HG03103 (cell line): ENCODE measurements at regions not wholly inside any gene's neighbourhood (a gene's known extent, or its start where the extent isn't known, plus 50 kb on each side); places are given as distances from the start of the nearest gene placed in this dataset.

Experiments
- ATAC-seq: cut with Tn5 transposase; IDR thresholded peaks from one replicate; pipeline ENCODE4 v1.9.1; 2021; ENCODE audit warnings: low read depth; ENCODE audit not compliant: unreplicated experiment

DNA sequence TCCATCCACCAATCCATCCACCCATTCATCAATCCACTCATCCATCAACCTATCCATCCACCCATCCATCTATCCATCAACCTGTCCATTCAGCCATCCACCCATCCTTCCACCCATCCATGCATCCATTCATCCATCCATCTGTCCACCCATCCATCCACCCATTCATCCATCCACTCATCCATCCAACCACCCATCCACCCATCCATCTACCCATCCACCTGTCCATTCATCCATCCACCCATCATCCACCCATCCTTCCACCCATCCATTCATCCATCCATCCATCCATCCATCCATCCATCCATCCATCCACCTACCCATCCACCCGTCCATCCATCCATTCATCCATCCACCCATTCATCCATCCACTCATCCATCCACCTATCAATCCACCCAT, 195.8 kb downstream of the NXNL2 start:
- no peak for ATAC-seq

- no peak for ATAC-seq
These were observed 197.2 kb downstream of the NXNL2 start for GRCh38 chr9:88732128-88732527.

- no peak for ATAC-seq
These were observed 198.9 kb downstream of the NXNL2 start for GRCh38 chr9:88733651-88734421.

GRCh38 chr9:88734527-88734926, 199.5 kb downstream of the NXNL2 start:
- no peak for ATAC-seq

DNA sequence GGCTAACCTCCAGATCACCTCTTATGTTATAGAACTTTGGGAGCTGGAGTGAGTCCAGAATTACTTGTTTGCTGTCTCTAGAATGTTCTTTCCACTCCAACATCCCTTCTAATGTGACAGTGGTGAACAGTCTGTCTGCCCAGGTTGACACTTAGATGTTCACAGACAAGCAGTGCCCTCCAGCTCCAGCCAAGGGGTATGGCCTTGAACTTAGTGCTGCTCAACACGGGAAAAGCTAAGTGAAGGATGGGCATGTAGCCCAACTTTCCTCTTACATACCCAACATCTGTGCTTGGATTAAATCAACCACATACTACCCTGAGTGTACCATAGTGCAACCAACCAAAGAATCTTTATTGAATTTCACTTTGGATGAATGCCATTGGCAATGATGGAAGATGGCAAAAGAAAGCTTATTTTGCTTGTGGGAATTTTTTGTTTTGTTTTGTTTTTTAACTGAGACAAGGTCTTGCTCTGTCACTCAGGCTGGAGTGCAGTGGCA, 201.2 kb downstream of the NXNL2 start:
- no peak for ATAC-seq

DNA sequence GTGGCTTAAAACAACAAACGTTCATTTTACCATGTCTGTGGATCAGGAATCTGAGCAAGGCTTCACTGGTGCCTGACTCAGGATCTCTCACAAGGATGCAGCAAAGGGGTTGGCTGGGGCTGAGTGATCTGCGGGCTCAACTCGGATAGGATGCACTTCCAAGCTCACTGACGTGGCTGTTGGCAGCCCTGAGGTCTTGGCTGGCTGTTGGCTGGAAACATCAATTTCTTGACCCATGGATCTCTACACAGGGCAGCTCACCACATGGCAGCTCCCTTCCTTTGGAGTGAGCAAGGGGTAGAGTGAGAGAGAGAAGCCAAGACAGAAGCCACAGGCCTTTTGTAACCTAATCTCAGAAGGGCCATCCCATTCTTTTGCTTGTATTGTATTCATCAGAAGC, 202.1 kb downstream of the NXNL2 start:
- no peak for ATAC-seq

DNA sequence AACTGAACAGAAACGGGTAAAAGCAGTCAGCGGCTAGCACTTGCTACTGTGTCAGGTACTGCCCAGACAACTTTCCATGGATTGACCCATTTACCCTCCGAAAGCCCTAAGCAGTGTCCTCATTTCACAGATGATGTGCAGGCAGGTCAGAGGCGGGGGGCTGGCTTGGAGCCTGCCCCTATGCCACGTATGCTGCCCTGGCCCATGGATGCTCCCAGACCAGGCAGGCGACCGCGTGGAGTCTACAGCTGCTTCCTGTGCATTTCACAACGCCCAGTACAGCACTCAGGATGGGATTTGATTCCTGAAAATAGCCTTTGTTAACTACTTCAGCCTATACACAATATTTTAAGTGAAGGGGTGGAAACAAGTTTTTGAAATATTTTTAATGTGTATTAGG, 202.9 kb downstream of the NXNL2 start:
- ATAC-seq: no peak

GRCh38 chr9:88738709-88739108, 203.7 kb downstream of the NXNL2 start:
- ATAC-seq: no peak

- ATAC-seq: no peak
These were observed 204.4 kb downstream of the NXNL2 start for GRCh38 chr9:88739373-88739772.

- ATAC-seq: no peak
These were observed 205.9 kb downstream of the NXNL2 start for GRCh38 chr9:88740844-88741243.

DNA sequence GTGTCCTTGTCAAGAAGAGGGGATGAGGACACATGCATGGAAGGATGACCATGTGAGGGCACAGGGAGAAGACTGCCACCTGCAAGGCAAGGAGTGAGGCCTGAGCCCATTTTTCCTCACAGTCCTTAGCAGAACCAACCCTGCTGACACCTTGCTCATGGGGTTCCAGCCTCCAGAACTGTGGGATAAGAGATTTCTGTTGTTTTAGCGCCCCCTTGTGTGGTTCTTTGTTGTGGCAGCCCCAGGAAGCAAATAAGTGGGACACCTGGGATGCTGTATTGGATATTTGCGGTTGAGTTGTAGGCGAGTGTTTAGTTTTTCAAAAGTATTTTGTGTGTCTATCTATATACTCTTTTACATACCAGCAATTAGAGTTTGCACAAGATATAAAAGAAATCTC, 206.4 kb downstream of the NXNL2 start:
- no peak for ATAC-seq

- ATAC-seq: no peak
These were observed 207.5 kb downstream of the NXNL2 start for GRCh38 chr9:88742483-88742882.

DNA sequence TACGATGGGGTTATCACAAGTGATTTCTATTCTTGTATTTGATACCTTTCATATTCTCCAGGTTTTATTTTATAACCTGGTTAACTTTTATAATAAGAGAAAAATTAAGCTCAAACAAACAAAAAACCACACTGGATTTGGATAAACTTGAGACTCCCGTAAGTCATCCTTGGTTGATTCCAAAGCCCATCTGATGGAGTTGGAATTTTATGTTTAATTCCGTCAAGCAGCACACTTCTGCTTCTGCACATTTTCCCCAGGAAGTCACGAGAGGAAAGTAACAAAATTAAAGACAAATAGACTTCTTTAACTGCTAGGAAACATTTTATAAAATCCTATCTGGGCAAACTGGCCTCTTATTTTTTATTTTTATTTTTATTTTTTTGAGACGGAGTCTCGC, 207.9 kb downstream of the NXNL2 start:
- no peak for ATAC-seq

GRCh38 chr9:88745276-88746001, 210.5 kb downstream of the NXNL2 start:
- no peak for ATAC-seq

- ATAC-seq: no peak
These were observed 211.2 kb downstream of the NXNL2 start for GRCh38 chr9:88746029-88746742.

DNA sequence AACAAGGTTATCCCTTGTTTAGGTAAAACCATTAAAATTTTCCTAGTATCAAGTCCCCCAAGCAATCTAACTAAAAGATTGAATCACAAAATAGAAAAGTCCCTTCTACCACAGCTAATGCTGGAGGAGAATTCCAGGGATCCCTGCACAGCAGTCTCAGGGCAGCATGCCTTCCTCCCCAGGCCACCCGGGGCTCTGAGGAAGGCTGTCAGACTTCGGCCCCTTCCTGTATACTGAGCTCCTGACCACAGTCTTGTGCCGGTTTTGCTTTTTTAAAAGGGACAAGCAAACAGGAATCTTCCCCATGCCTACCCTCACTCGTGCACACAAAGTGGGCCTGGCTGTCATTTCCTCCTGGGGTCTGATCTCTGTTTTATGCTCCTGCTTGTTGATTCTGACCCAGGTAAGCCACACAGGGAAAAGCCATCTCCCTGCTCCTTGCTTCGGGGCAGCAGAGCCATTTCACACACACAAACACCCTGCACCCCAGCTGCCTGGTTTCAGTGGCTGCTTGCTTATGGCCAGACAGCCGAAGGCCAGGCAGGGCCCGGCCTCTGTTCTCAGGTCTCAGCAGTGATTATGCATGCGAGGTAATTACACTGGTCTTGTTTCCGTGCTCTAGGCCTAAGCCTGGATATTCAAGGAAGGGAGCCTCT, 211.9 kb downstream of the NXNL2 start:
- ATAC-seq: no peak

GRCh38 chr9:88747768-88748167, 212.8 kb downstream of the NXNL2 start:
- ATAC-seq: no peak

- no peak for ATAC-seq
These were observed 213.7 kb downstream of the NXNL2 start for GRCh38 chr9:88748566-88749261.

GRCh38 chr9:88749420-88749819, 214.4 kb downstream of the NXNL2 start:
- no peak for ATAC-seq

DNA sequence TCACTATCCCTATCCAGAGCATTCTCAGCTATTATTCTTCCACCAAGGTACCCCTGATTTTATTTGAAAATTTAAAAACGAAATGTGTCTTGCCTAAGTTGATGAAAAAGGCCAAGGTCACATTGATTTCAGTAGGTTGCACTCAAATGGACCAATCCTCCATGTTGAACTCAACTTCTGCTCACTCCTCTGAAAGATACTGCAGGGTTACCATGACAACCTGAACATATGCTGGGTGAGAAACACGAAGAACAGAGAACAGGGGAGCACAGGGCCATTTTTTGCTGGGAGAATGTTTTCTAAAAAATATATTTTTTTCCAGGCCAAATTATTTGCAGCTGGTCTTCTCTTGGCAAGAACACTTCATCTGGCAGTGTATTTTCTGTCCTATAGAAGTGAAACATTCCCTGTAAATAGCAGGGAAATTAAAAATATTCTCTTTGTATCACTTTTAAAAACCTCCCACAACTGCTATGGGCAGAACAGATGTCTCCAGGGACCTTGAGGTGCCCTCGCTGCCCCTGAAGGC, 215.9 kb downstream of the NXNL2 start:
- ATAC-seq: no peak
